Endodermal cell (in vitro differentiated cells): ENCODE measurements at regions not wholly inside any gene's neighbourhood (a gene's known extent, or its start where the extent isn't known, plus 50 kb on each side); places are given as distances from the start of the nearest gene placed in this dataset.

Experiments used
- DNase-seq: peaks from one replicate; pipeline ENCODE4 v3.0.0-alpha.2; 2017
- H3K27ac ChIP-seq: 2 replicates; pipeline ENCODE4 v1.5.1; 2013; ENCODE audit warnings: mild to moderate bottlenecking, low read depth, low read length, moderate library complexity
- H3K27me3 ChIP-seq: 2 replicates; pipeline ENCODE4 v1.6.1; 2013; ENCODE audit warnings: mild to moderate bottlenecking, low read length, moderate library complexity; ENCODE audit not compliant: insufficient read depth, control insufficient read depth, poor library complexity, severe bottlenecking
- H3K36me3 ChIP-seq: 2 replicates; pipeline ENCODE4 v1.7.0; 2013; ENCODE audit warnings: mild to moderate bottlenecking, low read length, moderate library complexity; ENCODE audit not compliant: control insufficient read depth, insufficient read depth
- H3K4me1 ChIP-seq: one replicate; pipeline ENCODE4 v1.7.0; 2013; ENCODE audit warnings: low read length; ENCODE audit not compliant: control insufficient read depth, insufficient read depth
- H3K4me3 ChIP-seq: 2 replicates; pipeline ENCODE4 v1.5.1; 2013; ENCODE audit warnings: mild to moderate bottlenecking, low read length, moderate library complexity
- H3K9ac ChIP-seq: 2 replicates; pipeline ENCODE4 v1.6.1; 2013; ENCODE audit warnings: mild to moderate bottlenecking, low read length, moderate library complexity; ENCODE audit not compliant: poor library complexity, severe bottlenecking; ENCODE audit errors: extremely low read depth
- H3K9me3 ChIP-seq: 2 replicates; pipeline ENCODE4 v1.6.1; 2013; ENCODE audit warnings: mild to moderate bottlenecking, low read length, moderate library complexity; ENCODE audit not compliant: control insufficient read depth
- H3K27ac Mint-ChIP-seq: 2 replicates; pipeline ENCODE4 v1.8.0; 2020; ENCODE audit warnings: mixed read lengths
- H3K27me3 Mint-ChIP-seq: 2 replicates; pipeline ENCODE4 v1.8.0; 2021; ENCODE audit warnings: mild to moderate bottlenecking, mixed read lengths; ENCODE audit not compliant: insufficient read depth
- H3K36me3 Mint-ChIP-seq: 2 replicates; pipeline ENCODE4 v1.8.0; 2020; ENCODE audit warnings: low read depth, mixed read lengths
- H3K4me1 Mint-ChIP-seq: 2 replicates; pipeline ENCODE4 v1.8.0; 2020; ENCODE audit warnings: mixed read lengths
- H3K4me3 Mint-ChIP-seq: 2 replicates; pipeline ENCODE4 v1.8.0; 2020; ENCODE audit warnings: mild to moderate bottlenecking, moderate library complexity, mixed read lengths
- H3K9me3 Mint-ChIP-seq: 2 replicates; pipeline ENCODE4 v1.8.0; 2020; ENCODE audit warnings: mild to moderate bottlenecking, mixed read lengths
- WGBS, 2 experiments: methylation state at CpG; one replicate each; pipeline versions ENCODE4 v1.1.5 to v1.1.7; 2013; ENCODE audit warnings: missing lambda C conversion rate in 2 of 2, mixed read lengths in 1 of 2; ENCODE audit not compliant: insufficient coverage in 1 of 2, insufficient read length in 1 of 2; 5-methylcytosine and 5-hydroxymethylcytosine counted together
- TF ChIP-seq, protein P1 (sequence below): fragments of 200-600 bp; sonication (generic); conservative IDR thresholded peaks from 2 replicates; pipeline ENCODE4 v1.5.0; 2021; ENCODE audit warnings: antibody characterized with exemption, mild to moderate bottlenecking

DNA sequence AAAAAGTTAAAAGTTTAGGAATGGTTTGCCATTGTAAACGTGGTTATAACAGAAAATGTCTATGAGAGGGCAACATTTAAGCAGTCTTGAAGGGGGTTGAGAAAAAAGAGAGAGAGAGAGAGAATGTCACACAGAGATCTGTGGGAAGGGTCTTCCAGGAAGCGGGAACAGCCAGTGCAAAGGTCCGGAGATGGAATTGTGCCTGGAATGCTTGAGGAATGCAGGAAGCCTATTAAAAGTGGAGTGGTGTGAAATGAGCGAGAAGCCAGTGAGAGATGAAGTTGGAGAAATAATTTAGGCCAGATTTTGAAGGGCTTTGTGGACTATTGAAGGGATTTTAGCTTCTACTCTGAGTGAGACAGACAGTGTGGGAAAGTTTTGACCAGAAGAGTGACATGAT is 406.8 kb upstream of the TBX3 start:
- Histone ChIP-seq H3K9me3 (no peaks in the 10 kb centered on the region), H3K4me3 (no peak overlapping the region), H3K36me3 (no peaks in the 10 kb centered on the region), H3K27ac (no peak overlapping the region), H3K9ac (no peak overlapping the region), H3K27me3 (no peaks in the 10 kb centered on the region), H3K4me1 (no peaks in the 10 kb centered on the region)
- TF ChIP-seq, protein P1, sequence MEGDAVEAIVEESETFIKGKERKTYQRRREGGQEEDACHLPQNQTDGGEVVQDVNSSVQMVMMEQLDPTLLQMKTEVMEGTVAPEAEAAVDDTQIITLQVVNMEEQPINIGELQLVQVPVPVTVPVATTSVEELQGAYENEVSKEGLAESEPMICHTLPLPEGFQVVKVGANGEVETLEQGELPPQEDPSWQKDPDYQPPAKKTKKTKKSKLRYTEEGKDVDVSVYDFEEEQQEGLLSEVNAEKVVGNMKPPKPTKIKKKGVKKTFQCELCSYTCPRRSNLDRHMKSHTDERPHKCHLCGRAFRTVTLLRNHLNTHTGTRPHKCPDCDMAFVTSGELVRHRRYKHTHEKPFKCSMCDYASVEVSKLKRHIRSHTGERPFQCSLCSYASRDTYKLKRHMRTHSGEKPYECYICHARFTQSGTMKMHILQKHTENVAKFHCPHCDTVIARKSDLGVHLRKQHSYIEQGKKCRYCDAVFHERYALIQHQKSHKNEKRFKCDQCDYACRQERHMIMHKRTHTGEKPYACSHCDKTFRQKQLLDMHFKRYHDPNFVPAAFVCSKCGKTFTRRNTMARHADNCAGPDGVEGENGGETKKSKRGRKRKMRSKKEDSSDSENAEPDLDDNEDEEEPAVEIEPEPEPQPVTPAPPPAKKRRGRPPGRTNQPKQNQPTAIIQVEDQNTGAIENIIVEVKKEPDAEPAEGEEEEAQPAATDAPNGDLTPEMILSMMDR = no peak
- Mint-ChIP-seq H3K27ac (no peak overlapping the region), H3K27me3 (peaks cover 17% of the 10 kb centered on the region), H3K36me3 (no peaks in the 10 kb centered on the region), H3K4me1 (peaks cover 4% of the 10 kb centered on the region), H3K9me3 (no peaks in the 10 kb centered on the region), H3K4me3 (no peak overlapping the region)
- WGBS, 2 experiments = 86 to 88% methylated on average over 4 of the region's 4 CpGs
- DNase-seq = no peak

DNA sequence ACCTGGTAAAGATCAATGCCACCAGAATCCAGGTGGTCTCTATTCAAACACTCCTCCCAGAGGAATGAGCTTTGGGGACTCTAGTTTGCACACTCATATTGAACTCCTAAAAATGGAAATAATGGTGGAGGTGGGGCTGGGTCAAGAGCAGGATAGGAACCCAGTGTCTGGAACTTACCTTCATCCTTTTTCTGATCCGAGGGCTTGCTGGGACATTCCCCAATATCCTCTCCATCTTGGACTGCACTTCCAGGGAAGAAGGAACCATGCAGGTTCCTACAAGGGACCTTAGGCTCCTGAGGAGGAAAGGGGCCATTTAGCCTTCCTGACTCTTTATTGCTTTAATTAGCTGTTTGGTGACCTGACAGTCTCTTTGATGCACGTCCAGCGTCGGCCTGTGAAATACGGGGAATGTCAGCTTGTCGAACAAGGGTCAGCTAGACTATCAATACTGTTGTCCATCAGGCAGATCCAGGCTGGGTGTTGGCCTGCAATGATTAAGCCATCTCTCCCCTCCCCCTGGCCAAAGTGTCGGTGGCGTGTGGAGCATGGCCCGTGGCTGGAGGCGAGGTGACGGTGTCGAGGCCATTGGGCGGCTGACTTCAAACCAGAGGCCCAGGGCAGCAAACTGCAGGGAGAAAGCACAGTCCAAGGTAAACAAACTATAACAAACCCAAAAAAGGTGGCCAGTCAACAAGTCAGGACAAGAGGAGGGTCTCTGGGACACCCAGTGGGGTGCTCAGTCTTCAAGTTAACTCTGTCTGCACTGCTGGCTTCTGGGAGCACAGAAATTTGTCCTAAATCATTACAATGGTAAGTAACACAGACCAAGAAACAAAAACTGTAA is 405.2 kb upstream of the TBX3 start:
- TF ChIP-seq, protein P1 = no peak
- peaks cover 4% of the 10 kb centered on the region for H3K4me1 Mint-ChIP-seq

DNA sequence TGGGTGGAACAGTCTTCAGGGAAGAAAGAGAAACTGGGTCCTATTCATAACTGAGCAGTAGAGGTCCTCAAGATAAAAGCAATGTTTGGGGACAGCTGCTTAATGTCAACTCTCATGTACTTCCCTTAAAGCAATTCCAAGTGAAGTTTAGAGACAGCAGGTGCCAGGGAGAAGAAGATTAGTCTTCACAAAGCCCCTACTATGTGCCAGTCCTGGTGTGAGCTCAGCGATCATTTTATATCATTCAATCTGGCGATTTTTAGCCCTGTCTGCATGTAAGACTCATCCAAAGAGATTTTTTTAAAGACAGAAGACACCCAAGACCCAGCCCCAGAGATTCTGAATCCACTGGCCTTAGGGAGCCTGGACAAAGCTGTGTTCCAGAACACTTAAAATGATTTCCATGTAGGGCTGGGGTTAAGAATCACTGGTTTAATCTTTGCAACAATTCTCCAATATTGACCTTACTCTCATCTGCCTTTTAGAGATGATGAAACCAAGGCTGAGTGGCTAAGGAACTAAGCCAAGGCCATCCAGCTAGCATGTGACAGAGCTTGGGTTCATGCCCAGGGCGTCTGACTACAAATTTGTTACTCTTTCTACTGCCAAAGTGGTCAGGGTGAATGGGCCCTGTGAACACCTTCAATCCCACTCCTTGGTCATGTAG is 404.5 kb upstream of the TBX3 start:
- no peaks in the 10 kb centered on the region for H3K4me1 ChIP-seq
- peaks cover 14% of the 10 kb centered on the region for H3K27me3 ChIP-seq
- no peak overlapping the region for H3K4me3 ChIP-seq
- H3K9me3 ChIP-seq = no peaks in the 10 kb centered on the region
- no peaks in the 10 kb centered on the region for H3K4me1 Mint-ChIP-seq
- H3K27me3 Mint-ChIP-seq = peaks cover 28% of the 10 kb centered on the region
- no peaks in the 10 kb centered on the region for H3K36me3 ChIP-seq
- H3K9me3 Mint-ChIP-seq = no peaks in the 10 kb centered on the region
- no peak overlapping the region for H3K27ac Mint-ChIP-seq
- no peak overlapping the region for H3K4me3 Mint-ChIP-seq
- DNase-seq = no peak
- no peaks in the 10 kb centered on the region for H3K36me3 Mint-ChIP-seq
- H3K27ac ChIP-seq = no peak overlapping the region
- 87 to 90% methylated on average over 3 of the region's 3 CpGs for WGBS, 2 experiments
- TF ChIP-seq, protein P1 = no peak
- H3K9ac ChIP-seq = no peak overlapping the region

More for the DNA sequence above, 405.2 kb upstream of the TBX3 start:
- no peaks in the 10 kb centered on the region for H3K4me1 ChIP-seq
- no peak overlapping the region for H3K27ac ChIP-seq
- H3K27ac Mint-ChIP-seq = no peak overlapping the region
- no peak for DNase-seq
- no peaks in the 10 kb centered on the region for H3K36me3 ChIP-seq
- 80 to 93% methylated on average over 5 to 13 of the region's 13 CpGs for WGBS, 2 experiments
- H3K9me3 Mint-ChIP-seq = no peaks in the 10 kb centered on the region
- H3K4me3 ChIP-seq = no peak overlapping the region
- H3K27me3 Mint-ChIP-seq = peaks cover 22% of the 10 kb centered on the region
- no peaks in the 10 kb centered on the region for H3K9me3 ChIP-seq
- H3K4me3 Mint-ChIP-seq = no peak overlapping the region
- H3K36me3 Mint-ChIP-seq = no peaks in the 10 kb centered on the region
- H3K9ac ChIP-seq = no peak overlapping the region
- peaks cover 7% of the 10 kb centered on the region for H3K27me3 ChIP-seq
